Left ventricle myocardium inferior (tissue), 1 donor: ENCODE measurements at regions not wholly inside any gene's neighbourhood (a gene's known extent, or its start where the extent isn't known, plus 50 kb on each side); places are given as distances from the start of the nearest gene placed in this dataset.

ENCODE experiments used
- DNase-seq: peaks from one replicate; pipeline ENCODE4 v3.0.0-alpha.2; 2020
- H3K27ac ChIP-seq: fragments of 200-600 bp; replicated peaks from 2 replicates; pipeline ENCODE4 v1.8.0; 2021
- H3K27me3 ChIP-seq: fragments of 200-600 bp; 2 replicates; pipeline ENCODE4 v1.8.0; 2021; ENCODE audit warnings: low read depth
- H3K36me3 ChIP-seq: fragments of 200-600 bp; 2 replicates; pipeline ENCODE4 v1.8.0; 2021
- H3K4me1 ChIP-seq: fragments of 200-600 bp; 2 replicates; pipeline ENCODE4 v1.8.0; 2021
- H3K4me3 ChIP-seq: fragments of 200-600 bp; 2 replicates; pipeline ENCODE4 v1.8.0; 2021; ENCODE audit warnings: mild to moderate bottlenecking, moderate library complexity
- H3K9me3 ChIP-seq: fragments of 200-600 bp; replicated peaks from 2 replicates; pipeline ENCODE4 v1.8.0; 2021
- CTCF ChIP-seq: fragments of 200-600 bp; IDR thresholded peaks from 2 replicates; pipeline ENCODE4 v1.8.0; 2021; ENCODE audit warnings: antibody characterized with exemption, mild to moderate bottlenecking, borderline replicate concordance
- intact Hi-C: fragments of 100-400 bp; cut with micrococcal nuclease; formaldehyde crosslinking; loops from one replicate; pipeline ENCODE4 v1.11.0; 2022
- donor health status: DM: no; HTN: yes; CAD: no; lungs with severe emphysema.

- Histone ChIP-seq H3K36me3 (no peaks in the 10 kb centered on the region), H3K4me1 (no peaks in the 10 kb centered on the region), H3K9me3 (peaks cover 32% of the 10 kb centered on the region), H3K27ac (no peak overlapping the region), H3K27me3 (no peaks in the 10 kb centered on the region), H3K4me3 (no peak overlapping the region)
- intact Hi-C loops, result no loop called here
- TF ChIP-seq CTCF, result no peak
- no peak for DNase-seq
Measured at GRCh38 chr2:185475914-185476313, 262.7 kb upstream of the FSIP2 start.

DNA sequence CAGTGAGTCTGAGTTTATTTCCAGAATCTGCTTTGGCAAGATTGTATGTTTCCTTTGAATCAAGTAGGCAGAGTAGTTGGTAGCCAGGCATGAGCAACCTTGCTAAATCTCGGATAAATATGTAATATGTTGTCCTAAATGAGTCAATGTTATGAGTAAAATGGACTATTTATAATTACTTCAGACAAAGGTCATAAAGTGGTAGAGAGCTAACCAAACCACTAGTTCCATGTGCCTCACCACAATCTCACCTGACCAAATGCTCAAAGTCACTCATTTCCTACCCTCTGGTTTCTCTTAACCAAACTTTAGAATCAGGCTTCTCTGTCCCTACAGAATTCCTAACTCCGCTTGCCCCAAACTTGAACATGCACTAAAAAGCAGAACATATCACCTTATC is 261.2 kb upstream of the FSIP2 start:
- Histone ChIP-seq H3K27ac (no peak overlapping the region), H3K4me1 (no peaks in the 10 kb centered on the region), H3K9me3 (peaks cover 32% of the 10 kb centered on the region), H3K36me3 (no peaks in the 10 kb centered on the region), H3K27me3 (no peaks in the 10 kb centered on the region), H3K4me3 (no peak overlapping the region)
- no peak for TF ChIP-seq CTCF
- intact Hi-C loops, result no loop called here
- DNase-seq, result no peak

- H3K9me3 ChIP-seq, result no peaks in the 10 kb centered on the region
- intact Hi-C loops, result no loop called here
- H3K36me3 ChIP-seq, result no peaks in the 10 kb centered on the region
- no peaks in the 10 kb centered on the region for H3K27me3 ChIP-seq
- no peak for DNase-seq
- H3K4me3 ChIP-seq, result no peak overlapping the region
- H3K4me1 ChIP-seq, result no peaks in the 10 kb centered on the region
- no peak overlapping the region for H3K27ac ChIP-seq
- TF ChIP-seq CTCF, result no peak
Measured at GRCh38 chr2:185484602-185485001, 254.0 kb upstream of the FSIP2 start.

DNA sequence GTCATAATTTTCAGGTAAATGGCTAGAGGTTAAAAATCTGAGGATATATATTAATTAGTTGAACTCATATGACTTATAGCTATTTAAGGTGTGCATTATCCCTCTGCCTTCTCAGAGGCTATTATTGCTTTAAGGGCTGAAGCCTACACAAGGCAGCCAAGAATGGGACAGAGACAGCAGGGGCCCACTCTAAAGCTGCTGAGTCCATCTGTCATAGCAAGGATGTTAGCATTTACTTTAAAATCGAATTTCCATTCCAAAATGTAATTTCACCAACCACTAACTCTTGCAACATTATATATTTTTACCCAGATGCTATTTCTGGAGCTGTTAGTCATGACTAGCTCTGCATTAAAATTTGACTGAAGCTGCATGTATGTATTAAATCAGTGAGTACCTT is 236.3 kb upstream of the FSIP2 start:
- Histone ChIP-seq H3K36me3 (no peaks in the 10 kb centered on the region), H3K27me3 (no peaks in the 10 kb centered on the region), H3K27ac (no peak overlapping the region), H3K4me3 (no peak overlapping the region), H3K4me1 (no peaks in the 10 kb centered on the region), H3K9me3 (peaks cover 74% of the 10 kb centered on the region)
- no peak for TF ChIP-seq CTCF
- no peak for DNase-seq
- intact Hi-C loops, result no loop called here

DNA sequence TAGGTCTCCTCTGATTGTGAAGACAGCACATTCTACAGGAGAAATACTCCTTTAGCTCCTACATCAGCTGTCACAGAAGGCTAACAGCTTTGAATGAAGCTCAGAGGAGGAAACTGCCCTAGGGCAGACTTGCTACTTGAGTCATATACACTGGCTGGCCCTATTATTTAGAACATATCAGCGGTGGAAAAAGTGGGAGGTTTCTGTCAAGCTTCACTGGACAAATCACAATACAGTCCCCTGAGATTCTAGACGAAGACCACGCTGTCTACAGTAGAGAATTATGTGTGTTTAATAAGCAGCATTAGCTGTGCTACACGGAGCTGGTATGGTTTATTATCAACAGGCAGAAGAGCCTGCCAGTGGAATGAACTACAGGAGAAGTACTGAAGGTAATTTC is 230.9 kb upstream of the FSIP2 start:
- no peaks in the 10 kb centered on the region for H3K4me1 ChIP-seq
- DNase-seq, result no peak
- no peaks in the 10 kb centered on the region for H3K36me3 ChIP-seq
- peaks cover 100% of the 10 kb centered on the region for H3K9me3 ChIP-seq
- no peak overlapping the region for H3K4me3 ChIP-seq
- intact Hi-C loops, result no loop called here
- no peaks in the 10 kb centered on the region for H3K27me3 ChIP-seq
- no peak overlapping the region for H3K27ac ChIP-seq
- TF ChIP-seq CTCF, result no peak

- no peak for DNase-seq
- no peaks in the 10 kb centered on the region for H3K27me3 ChIP-seq
- H3K4me1 ChIP-seq, result no peaks in the 10 kb centered on the region
- no peak for TF ChIP-seq CTCF
- intact Hi-C loops, result no loop called here
- no peaks in the 10 kb centered on the region for H3K36me3 ChIP-seq
- no peak overlapping the region for H3K4me3 ChIP-seq
- H3K27ac ChIP-seq, result no peak overlapping the region
- H3K9me3 ChIP-seq, result peaks cover 100% of the 10 kb centered on the region
Measured at GRCh38 chr2:185510060-185510459, 228.5 kb upstream of the FSIP2 start.
